Endodermal cell (in vitro differentiated cells): ENCODE measurements at regions not wholly inside any gene's neighbourhood (a gene's known extent, or its start where the extent isn't known, plus 50 kb on each side); places are given as distances from the start of the nearest gene placed in this dataset.

Source experiments
- DNase-seq: peaks from one replicate; pipeline ENCODE4 v3.0.0-alpha.2; 2017
- H3K27ac ChIP-seq: 2 replicates; pipeline ENCODE4 v1.5.1; 2013; ENCODE audit warnings: mild to moderate bottlenecking, low read depth, low read length, moderate library complexity
- H3K27me3 ChIP-seq: 2 replicates; pipeline ENCODE4 v1.6.1; 2013; ENCODE audit warnings: mild to moderate bottlenecking, low read length, moderate library complexity; ENCODE audit not compliant: insufficient read depth, control insufficient read depth, poor library complexity, severe bottlenecking
- H3K36me3 ChIP-seq: 2 replicates; pipeline ENCODE4 v1.7.0; 2013; ENCODE audit warnings: mild to moderate bottlenecking, low read length, moderate library complexity; ENCODE audit not compliant: control insufficient read depth, insufficient read depth
- H3K4me1 ChIP-seq: one replicate; pipeline ENCODE4 v1.7.0; 2013; ENCODE audit warnings: low read length; ENCODE audit not compliant: control insufficient read depth, insufficient read depth
- H3K4me3 ChIP-seq: 2 replicates; pipeline ENCODE4 v1.5.1; 2013; ENCODE audit warnings: mild to moderate bottlenecking, low read length, moderate library complexity
- H3K9ac ChIP-seq: 2 replicates; pipeline ENCODE4 v1.6.1; 2013; ENCODE audit warnings: mild to moderate bottlenecking, low read length, moderate library complexity; ENCODE audit not compliant: poor library complexity, severe bottlenecking; ENCODE audit errors: extremely low read depth
- H3K9me3 ChIP-seq: 2 replicates; pipeline ENCODE4 v1.6.1; 2013; ENCODE audit warnings: mild to moderate bottlenecking, low read length, moderate library complexity; ENCODE audit not compliant: control insufficient read depth
- H3K27ac Mint-ChIP-seq: 2 replicates; pipeline ENCODE4 v1.8.0; 2020; ENCODE audit warnings: mixed read lengths
- H3K27me3 Mint-ChIP-seq: 2 replicates; pipeline ENCODE4 v1.8.0; 2021; ENCODE audit warnings: mild to moderate bottlenecking, mixed read lengths; ENCODE audit not compliant: insufficient read depth
- H3K36me3 Mint-ChIP-seq: 2 replicates; pipeline ENCODE4 v1.8.0; 2020; ENCODE audit warnings: low read depth, mixed read lengths
- H3K4me1 Mint-ChIP-seq: 2 replicates; pipeline ENCODE4 v1.8.0; 2020; ENCODE audit warnings: mixed read lengths
- H3K4me3 Mint-ChIP-seq: 2 replicates; pipeline ENCODE4 v1.8.0; 2020; ENCODE audit warnings: mild to moderate bottlenecking, moderate library complexity, mixed read lengths
- H3K9me3 Mint-ChIP-seq: 2 replicates; pipeline ENCODE4 v1.8.0; 2020; ENCODE audit warnings: mild to moderate bottlenecking, mixed read lengths
- WGBS, 2 experiments: methylation state at CpG; one replicate each; pipeline versions ENCODE4 v1.1.5 to v1.1.7; 2013; ENCODE audit warnings: missing lambda C conversion rate in 2 of 2, mixed read lengths in 1 of 2; ENCODE audit not compliant: insufficient coverage in 1 of 2, insufficient read length in 1 of 2; 5-methylcytosine and 5-hydroxymethylcytosine counted together
- TF ChIP-seq, protein P1 (sequence below): fragments of 200-600 bp; sonication (generic); conservative IDR thresholded peaks from 2 replicates; pipeline ENCODE4 v1.5.0; 2021; ENCODE audit warnings: antibody characterized with exemption, mild to moderate bottlenecking

- Histone ChIP-seq H3K9ac (no peak overlapping the region), H3K27ac (no peak overlapping the region), H3K4me1 (no peaks in the 10 kb centered on the region), H3K4me3 (no peak overlapping the region), H3K27me3 (no peaks in the 10 kb centered on the region), H3K36me3 (no peaks in the 10 kb centered on the region), H3K9me3 (no peaks in the 10 kb centered on the region)
- no peaks in the 10 kb centered on the region for H3K4me1 Mint-ChIP-seq
- TF ChIP-seq, protein P1, sequence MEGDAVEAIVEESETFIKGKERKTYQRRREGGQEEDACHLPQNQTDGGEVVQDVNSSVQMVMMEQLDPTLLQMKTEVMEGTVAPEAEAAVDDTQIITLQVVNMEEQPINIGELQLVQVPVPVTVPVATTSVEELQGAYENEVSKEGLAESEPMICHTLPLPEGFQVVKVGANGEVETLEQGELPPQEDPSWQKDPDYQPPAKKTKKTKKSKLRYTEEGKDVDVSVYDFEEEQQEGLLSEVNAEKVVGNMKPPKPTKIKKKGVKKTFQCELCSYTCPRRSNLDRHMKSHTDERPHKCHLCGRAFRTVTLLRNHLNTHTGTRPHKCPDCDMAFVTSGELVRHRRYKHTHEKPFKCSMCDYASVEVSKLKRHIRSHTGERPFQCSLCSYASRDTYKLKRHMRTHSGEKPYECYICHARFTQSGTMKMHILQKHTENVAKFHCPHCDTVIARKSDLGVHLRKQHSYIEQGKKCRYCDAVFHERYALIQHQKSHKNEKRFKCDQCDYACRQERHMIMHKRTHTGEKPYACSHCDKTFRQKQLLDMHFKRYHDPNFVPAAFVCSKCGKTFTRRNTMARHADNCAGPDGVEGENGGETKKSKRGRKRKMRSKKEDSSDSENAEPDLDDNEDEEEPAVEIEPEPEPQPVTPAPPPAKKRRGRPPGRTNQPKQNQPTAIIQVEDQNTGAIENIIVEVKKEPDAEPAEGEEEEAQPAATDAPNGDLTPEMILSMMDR, result no peak
- no peak for DNase-seq
- H3K4me3 Mint-ChIP-seq, result no peak overlapping the region
- WGBS, 2 experiments, result 87% methylated on average over 2 of the region's 2 CpGs; no CpG with 5 or more reads in 1 of the 2 experiments
- no peaks in the 10 kb centered on the region for H3K27me3 Mint-ChIP-seq
- H3K9me3 Mint-ChIP-seq, result no peaks in the 10 kb centered on the region
- no peak overlapping the region for H3K27ac Mint-ChIP-seq
- H3K36me3 Mint-ChIP-seq, result no peaks in the 10 kb centered on the region
Observed at GRCh38 chr21:38716088-38716487, 89.6 kb upstream of the ETS2 start.

DNA sequence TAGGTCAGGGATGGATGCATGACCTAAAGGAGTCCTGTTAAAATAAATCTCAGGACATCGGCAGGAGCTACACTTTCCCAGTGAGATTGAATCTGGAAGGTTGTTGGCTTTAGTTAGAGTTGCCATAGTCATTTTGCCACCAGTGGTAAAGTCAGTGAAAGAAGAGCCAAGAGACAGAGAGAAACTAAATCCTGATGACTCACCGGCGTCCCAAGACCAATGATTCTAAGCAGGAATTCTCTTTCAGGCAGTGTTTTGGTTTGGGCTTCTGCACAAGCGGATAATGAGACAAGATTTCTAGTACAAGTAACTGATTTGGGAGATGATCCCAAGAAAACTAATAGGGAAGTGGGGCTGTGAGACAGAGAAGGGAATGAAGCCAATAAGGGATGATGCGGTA, 88.8 kb upstream of the ETS2 start:
- Histone ChIP-seq H3K36me3 (no peaks in the 10 kb centered on the region), H3K4me3 (no peak overlapping the region), H3K9me3 (no peaks in the 10 kb centered on the region), H3K27me3 (no peaks in the 10 kb centered on the region), H3K9ac (no peak overlapping the region), H3K27ac (no peak overlapping the region), H3K4me1 (no peaks in the 10 kb centered on the region)
- DNase-seq, result no peak
- WGBS, 2 experiments, result 91 to 100% methylated on average over 5 of the region's 5 CpGs
- Mint-ChIP-seq H3K27me3 (no peaks in the 10 kb centered on the region), H3K4me1 (peaks cover 2% of the 10 kb centered on the region), H3K36me3 (no peaks in the 10 kb centered on the region), H3K27ac (no peak overlapping the region), H3K4me3 (no peak overlapping the region), H3K9me3 (no peaks in the 10 kb centered on the region)
- TF ChIP-seq, protein P1, result no peak

DNA sequence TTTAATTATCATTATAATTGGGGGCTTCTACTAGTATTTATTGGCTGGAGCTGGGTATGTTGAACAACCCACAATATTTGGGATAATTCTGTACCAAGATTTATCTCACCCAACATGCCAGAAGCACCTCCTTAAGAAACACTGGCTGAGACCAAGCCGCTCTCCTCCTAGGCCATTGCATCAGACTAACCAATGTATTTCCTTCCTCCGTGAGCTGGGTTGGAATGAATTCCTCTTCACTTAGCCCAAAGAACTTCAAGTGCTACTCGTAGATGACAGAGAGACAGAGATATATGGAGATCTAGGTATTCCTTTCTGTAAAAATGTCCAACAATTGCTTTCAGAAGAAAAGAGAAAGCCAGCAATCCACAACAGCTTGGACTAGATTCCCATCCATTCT, 87.2 kb upstream of the ETS2 start:
- peaks cover 2% of the 10 kb centered on the region for H3K4me1 Mint-ChIP-seq
- H3K27ac ChIP-seq, result no peak overlapping the region
- H3K4me3 ChIP-seq, result no peak overlapping the region
- DNase-seq, result no peak
- H3K9me3 Mint-ChIP-seq, result no peaks in the 10 kb centered on the region
- H3K9ac ChIP-seq, result no peak overlapping the region
- no peaks in the 10 kb centered on the region for H3K36me3 Mint-ChIP-seq
- H3K4me1 ChIP-seq, result no peaks in the 10 kb centered on the region
- no peak overlapping the region for H3K27ac Mint-ChIP-seq
- H3K36me3 ChIP-seq, result no peaks in the 10 kb centered on the region
- H3K4me3 Mint-ChIP-seq, result no peak overlapping the region
- H3K9me3 ChIP-seq, result no peaks in the 10 kb centered on the region
- H3K27me3 Mint-ChIP-seq, result peaks cover 2% of the 10 kb centered on the region
- H3K27me3 ChIP-seq, result no peaks in the 10 kb centered on the region
- TF ChIP-seq, protein P1, result no peak
- WGBS, 2 experiments, result 79% methylated on average over 3 of the region's 3 CpGs; no CpG with 5 or more reads in 1 of the 2 experiments
